ENCODE measurements at regions not wholly inside any gene's neighbourhood (a gene's known extent, or its start where the extent isn't known, plus 50 kb on each side); places are given as distances from the start of the nearest gene placed in this dataset.

DNA sequence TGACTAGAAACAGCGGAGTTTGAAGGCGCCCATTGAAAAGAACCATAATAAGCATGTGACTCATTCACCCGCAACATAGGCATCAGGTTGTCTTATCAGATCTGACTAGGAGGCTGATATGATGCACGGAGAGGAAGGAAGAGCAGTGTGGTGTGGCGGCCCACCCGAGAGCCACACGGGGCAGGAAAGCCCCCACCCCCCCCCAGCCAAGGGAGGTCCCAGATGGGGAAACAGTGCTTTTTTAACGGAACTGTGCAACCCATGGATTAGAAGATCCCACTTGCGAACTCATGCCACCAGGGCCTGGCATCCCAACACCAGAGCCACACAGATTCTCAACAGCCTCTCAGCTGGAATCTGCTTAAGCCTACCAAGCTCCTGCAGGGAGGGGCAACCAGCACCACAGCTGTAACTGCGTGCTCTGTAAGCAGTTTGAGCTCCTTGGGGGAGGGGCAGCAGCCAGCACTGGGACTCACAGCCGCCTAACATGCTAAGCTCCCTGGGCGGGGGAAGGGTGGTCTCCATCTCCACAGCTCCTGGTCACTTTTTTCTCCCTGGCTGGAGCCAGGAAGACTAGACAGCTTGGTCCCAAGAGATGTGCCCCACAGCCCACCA lies 466.2 kb downstream of the PDGFC start:
- no peak for DNase-seq (ENCODE audit: extremely low read depth, low read depth, low spot score)

DNA sequence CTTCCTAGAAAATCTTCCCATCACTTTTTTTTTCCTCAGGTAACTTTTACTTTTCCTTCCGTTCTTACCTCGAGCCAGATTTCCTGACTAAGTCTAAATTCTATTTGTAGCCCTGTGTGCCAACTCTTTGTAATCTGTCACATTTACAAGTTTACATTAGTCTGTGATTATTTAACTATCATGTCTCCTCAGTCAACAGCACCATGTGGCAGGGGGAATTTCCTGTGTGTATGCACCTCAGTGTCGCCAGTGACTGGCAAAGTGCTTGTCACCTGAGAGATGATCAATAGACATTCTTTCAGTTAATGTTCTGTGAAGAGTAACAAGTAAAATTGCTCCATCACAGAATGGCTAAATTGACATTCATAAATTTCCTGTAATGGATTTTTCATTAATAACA lies 468.5 kb downstream of the PDGFC start:
- DNase-seq (ENCODE audit: extremely low read depth, low read depth, low spot score) = no peak

GRCh38 chr4:156501962-156502361 lies 469.6 kb downstream of the PDGFC start:
- no peak for DNase-seq (ENCODE audit: extremely low read depth, low read depth, low spot score)

DNA sequence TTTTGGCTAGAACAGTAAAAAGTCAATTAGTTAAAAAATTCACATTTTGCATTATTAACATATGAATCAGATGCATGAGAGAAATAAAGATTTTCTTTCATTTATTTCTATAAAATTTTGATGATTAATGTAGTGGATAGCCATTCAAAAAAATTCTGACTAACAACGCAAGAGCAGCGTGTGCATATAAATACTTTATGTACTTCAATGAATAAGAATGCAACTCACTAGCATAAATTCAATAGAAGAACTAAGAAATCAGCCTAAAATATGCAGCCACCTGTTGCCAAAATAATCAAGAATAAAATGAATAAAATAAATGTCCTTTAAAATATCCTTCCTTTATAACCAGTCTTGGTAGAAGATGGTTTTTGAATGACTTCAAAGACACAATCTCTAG lies 471.9 kb downstream of the PDGFC start:
- no peak for DNase-seq (ENCODE audit: extremely low read depth, low read depth, low spot score)

DNA sequence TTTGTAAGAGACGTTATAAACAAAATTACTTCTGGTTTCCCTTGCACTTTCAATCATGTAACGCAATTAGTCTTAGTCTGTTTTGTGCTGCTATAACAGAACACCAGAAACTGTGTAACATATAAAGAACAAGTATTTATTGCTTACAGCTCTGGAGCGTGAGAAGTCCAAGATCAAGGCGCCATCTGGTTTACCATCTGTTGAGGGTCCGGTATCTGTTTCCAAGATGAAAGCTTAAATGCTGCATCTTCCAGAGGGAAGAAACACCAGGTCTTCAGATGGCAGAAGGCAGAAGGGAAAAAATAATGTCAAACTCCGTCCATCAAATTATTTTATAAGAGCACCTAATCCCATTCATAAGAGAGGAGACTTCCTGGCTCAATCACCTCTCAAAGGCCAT lies 474.1 kb downstream of the PDGFC start:
- no peak for DNase-seq (ENCODE audit: extremely low read depth, low read depth, low spot score)

DNA sequence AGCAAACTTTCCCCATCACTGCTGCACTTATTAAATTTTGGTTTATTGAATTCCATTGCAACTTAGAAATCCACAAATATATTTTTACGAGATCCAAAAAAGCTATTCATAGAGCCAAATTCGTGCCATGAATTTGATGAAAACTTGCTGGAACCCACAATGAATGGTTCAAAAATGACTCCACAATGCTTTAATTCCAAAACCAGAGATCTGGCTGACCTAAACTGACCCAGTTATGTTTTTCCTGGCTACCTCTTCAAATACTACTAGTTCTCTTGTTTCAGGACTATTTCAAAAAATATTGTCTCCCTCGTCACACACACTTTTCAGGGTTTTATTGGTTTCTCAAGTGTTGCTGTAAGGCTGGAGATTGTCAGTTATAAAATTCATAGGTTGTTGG lies 474.8 kb downstream of the PDGFC start:
- no peak for DNase-seq (ENCODE audit: extremely low read depth, low read depth, low spot score)

DNA sequence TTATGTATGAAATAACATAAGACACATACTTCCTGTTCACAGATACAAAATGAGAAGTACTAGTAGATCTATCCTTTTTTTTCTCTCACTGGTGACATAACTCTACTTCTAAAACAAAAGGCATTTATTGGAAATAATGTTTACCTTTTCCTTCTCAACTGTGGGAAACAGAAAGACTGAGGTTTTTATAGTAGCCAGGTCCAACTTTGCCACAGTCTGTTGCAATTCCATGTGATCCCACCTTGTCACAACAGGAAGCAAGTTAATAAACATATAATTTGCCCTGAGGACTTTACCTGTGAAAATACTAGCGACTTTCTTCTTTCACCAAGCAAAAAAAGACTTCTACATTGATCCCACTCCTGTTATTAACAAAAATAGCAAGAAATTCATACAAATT lies 475.8 kb downstream of the PDGFC start:
- no peak for DNase-seq (ENCODE audit: extremely low read depth, low read depth, low spot score)

- DNase-seq (ENCODE audit: extremely low read depth, low read depth, low spot score) = no peak
These were observed 476.5 kb downstream of the PDGFC start for GRCh38 chr4:156495091-156495490.

DNA sequence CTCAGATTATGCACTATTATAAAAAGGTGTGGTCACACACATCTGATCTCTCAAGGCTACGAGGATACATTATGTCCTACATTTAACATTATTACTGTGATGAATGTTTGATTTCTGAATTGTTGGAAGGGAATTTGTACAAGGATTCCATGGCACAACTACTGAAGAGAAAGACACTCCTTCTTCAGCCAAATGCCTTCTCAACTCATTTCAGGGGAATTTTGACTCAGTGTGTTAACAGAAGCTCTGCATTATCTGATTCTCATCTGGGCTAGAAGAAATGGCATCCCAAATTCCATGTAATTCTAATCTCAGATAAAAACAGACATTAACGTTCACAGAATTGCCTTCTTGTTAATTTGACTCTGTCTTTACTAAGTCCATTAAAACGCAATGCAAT lies 477.7 kb downstream of the PDGFC start:
- DNase-seq (ENCODE audit: extremely low read depth, low read depth, low spot score) = no peak

DNA sequence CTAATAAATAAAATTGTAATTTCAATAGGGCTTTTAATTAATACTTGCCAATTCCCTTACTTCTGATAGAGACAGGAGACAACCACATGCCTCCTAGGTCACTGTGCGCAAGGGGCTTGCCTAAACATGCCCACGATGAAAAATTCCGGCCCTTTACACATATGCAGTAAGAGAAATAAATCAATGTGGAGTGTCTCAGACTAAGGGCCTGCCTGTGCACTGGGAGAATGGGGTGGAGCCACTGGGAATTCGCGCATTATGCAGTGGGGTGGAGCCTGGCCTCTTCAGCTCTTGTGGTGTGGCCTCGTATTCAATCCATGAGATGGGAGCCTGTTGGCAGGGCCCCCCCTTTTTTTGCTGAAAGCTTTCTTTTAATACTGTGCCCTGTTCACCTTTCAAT lies 484.5 kb downstream of the PDGFC start:
- DNase-seq (ENCODE audit: extremely low read depth, low read depth, low spot score) = no peak

GRCh38 chr4:156481845-156482244 lies 489.8 kb downstream of the PDGFC start:
- DNase-seq (ENCODE audit: extremely low read depth, low read depth, low spot score) = no peak

- no peak for DNase-seq (ENCODE audit: extremely low read depth, low read depth, low spot score)
These were observed 494.0 kb downstream of the PDGFC start for GRCh38 chr4:156477636-156478035.

DNA sequence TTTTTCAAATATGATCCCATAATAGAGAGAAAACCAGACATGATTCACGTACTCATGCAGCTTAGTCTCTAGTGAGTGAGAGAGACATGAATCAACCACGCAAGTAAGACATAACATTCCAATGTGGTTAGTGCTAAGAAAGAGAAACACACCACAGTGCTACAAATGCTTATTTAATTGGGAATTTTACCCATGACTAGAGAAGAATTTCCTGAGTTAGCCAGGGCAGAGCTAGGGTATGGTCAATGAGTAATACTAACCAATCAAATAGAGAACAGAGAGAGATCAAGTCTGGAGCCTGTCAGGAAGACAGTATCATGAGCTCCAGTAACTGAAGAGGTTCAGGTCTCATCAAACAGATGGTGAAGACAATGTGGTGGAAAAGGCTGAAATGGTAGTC lies 495.2 kb downstream of the PDGFC start:
- DNase-seq (ENCODE audit: extremely low read depth, low read depth, low spot score) = peak; percentile 47

- peak; percentile 44 for DNase-seq (ENCODE audit: extremely low read depth, low read depth, low spot score)
These were observed 496.3 kb downstream of the PDGFC start for GRCh38 chr4:156475322-156475721.

- DNase-seq (ENCODE audit: extremely low read depth, low read depth, low spot score) = no peak
These were observed 498.4 kb downstream of the PDGFC start for GRCh38 chr4:156473151-156473550.

GRCh38 chr4:156472624-156473023 lies 499.0 kb downstream of the PDGFC start:
- no peak for DNase-seq (ENCODE audit: extremely low read depth, low read depth, low spot score)

- no peak for DNase-seq (ENCODE audit: extremely low read depth, low read depth, low spot score)
These were observed 505.9 kb upstream of the CTSO start for GRCh38 chr4:156459584-156459983.

- no peak for DNase-seq (ENCODE audit: extremely low read depth, low read depth, low spot score)
These were observed 503.2 kb upstream of the CTSO start for GRCh38 chr4:156456830-156457229.

- no peak for DNase-seq (ENCODE audit: extremely low read depth, low read depth, low spot score)
These were observed 489.8 kb upstream of the CTSO start for GRCh38 chr4:156443488-156443887.

- no peak for DNase-seq (ENCODE audit: extremely low read depth, low read depth, low spot score)
These were observed 489.2 kb upstream of the CTSO start for GRCh38 chr4:156442912-156443311.

DNA sequence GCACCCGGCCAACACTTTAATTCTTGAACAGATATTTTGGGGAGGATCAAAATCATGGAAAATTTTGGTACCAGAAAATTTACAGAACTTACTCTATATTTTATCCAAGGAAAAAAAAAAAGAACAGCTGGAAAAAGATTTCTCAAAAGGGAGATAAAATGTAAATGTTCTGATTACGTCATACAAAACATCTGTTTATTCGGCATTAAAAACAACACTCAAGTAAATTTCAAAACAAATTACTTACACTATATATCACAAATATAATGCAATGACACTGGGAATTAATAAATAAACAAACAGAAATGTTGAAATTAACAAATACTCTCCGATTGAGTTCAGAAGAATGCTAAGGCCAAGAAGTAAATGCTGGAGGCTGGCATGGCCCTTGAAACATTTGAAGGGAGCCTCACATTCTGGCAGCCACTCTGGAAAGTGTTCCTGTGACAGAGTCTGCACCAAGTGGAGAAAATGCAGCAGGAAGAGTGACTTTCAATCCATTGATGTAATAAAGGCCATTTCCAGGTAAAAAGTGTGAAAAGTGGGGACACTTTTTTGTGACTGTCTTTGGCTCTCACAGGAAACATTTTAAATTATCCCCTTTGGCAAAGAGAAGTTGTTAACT lies 486.0 kb upstream of the CTSO start:
- no peak for DNase-seq (ENCODE audit: extremely low read depth, low read depth, low spot score)

DNA sequence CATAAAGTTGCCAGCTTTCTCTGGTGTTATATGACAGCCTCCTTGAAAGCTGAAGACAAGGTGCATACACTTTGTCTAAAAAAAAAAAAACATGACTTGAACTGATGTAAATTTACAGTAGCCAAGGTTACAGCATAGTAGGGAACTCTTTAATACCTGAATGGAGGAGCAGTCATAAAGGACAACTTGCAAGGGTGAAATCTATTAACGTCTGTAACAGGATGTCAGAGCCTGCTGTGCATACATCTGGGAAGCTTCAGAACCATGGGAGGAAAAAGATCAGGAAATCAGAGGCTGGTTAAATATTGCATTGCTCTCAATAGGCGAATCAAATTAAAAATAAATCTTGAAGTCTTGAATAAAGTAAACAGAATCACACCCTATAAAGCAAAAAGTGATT lies 484.0 kb upstream of the CTSO start:
- DNase-seq (ENCODE audit: extremely low read depth, low read depth, low spot score) = no peak

- DNase-seq (ENCODE audit: extremely low read depth, low read depth, low spot score) = no peak
These were observed 468.9 kb upstream of the CTSO start for GRCh38 chr4:156422576-156422975.
